ENCODE measurements at regions not wholly inside any gene's neighbourhood (a gene's known extent, or its start where the extent isn't known, plus 50 kb on each side); places are given as distances from the start of the nearest gene placed in this dataset.

DNA sequence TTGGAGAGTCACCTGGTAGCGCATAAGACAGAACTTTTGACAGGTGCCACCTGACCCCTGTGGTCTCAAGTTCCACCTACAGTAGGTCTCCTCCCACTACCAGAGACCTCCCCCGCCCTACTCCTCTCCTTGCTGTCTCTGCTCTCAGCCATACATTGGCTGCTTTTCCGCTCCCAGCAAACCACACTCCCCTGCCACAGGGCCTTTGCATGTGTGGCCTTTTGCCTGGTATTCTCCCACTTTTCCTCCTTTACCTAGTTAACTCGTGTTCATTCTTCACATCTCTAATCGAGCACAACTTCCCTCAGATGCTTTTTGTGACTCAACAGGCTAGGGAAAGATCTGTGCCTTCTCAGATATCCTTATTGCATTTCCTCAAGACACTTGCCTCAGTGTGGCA, 218.3 kb upstream of the EEF2KMT start:
- Histone ChIP-seq H3K36me3 (ENCODE audit: insufficient read depth, low read length) (no peaks in the 10 kb centered on the region), H3K27ac (ENCODE audit: low read depth, low read length, poor library complexity, severe bottlenecking) (no peak overlapping the region), H3K4me3 (ENCODE audit: low read depth, low read length, poor library complexity, severe bottlenecking) (no peak overlapping the region), H3K79me2 (ENCODE audit: insufficient read depth, low read depth, low read length) (no peaks in the 10 kb centered on the region), H4K20me1 (ENCODE audit: insufficient read depth, low read length) (no peaks in the 10 kb centered on the region), H3K9me3 (ENCODE audit: low read length) (no peaks in the 10 kb centered on the region), H3K4me2 (ENCODE audit: low read length) (no peak overlapping the region), H2AFZ (ENCODE audit: low read length) (no peak overlapping the region), H3K4me1 (ENCODE audit: insufficient read depth, low read length, poor library complexity, severe bottlenecking) (no peaks in the 10 kb centered on the region), H3K9me2 (ENCODE audit: insufficient read depth, low read length) (no peaks in the 10 kb centered on the region)
- no peak for DNase-seq (ENCODE audit: low spot score)
- BruUV-seq (replicated peaks), result no TSS peak
- ChIA-PET CTCF (ENCODE audit: unreplicated experiment) (no interaction called here), POLR2A (no interaction called here)
- TF ChIP-seq CTCF (conservative IDR thresholded peaks at IDR 0.05; ENCODE audit: low read length) (no peak), EZH2phosphoT487 (IDR thresholded peaks at IDR 0.05; ENCODE audit: borderline replicate concordance, low read depth, low read length) (no peak)
- intact Hi-C loops (cut with micrococcal nuclease; ENCODE audit: unreplicated experiment), result no loop called here

DNA sequence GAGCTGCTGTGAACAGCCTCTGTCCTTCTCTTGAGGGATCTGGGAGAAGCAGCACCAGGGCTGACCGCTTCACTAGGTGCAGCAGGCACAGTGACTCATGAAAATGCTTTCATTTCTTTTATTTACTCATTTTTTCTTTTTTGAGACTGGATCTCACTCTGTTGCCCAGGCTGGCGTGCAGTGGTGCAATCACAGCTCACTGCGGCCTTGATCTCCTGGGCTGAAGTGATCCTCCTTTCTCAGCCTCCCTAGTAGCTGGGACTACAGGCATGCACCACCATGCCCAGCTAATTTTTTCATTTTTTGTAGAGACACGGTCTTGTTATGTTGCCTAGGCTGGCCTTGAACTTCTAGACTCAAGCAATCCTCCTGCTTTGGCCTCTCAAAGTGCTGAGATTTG, 216.8 kb upstream of the EEF2KMT start:
- no peaks in the 10 kb centered on the region for H3K4me1 ChIP-seq (ENCODE audit: insufficient read depth, low read length, poor library complexity, severe bottlenecking)
- H3K36me3 ChIP-seq (ENCODE audit: insufficient read depth, low read length), result no peaks in the 10 kb centered on the region
- H3K79me2 ChIP-seq (ENCODE audit: insufficient read depth, low read depth, low read length), result no peaks in the 10 kb centered on the region
- H4K20me1 ChIP-seq (ENCODE audit: insufficient read depth, low read length), result no peaks in the 10 kb centered on the region
- no peak for DNase-seq (ENCODE audit: low spot score)
- CTCF ChIA-PET (ENCODE audit: unreplicated experiment), result no interaction called here
- TF ChIP-seq EZH2phosphoT487 (IDR thresholded peaks at IDR 0.05; ENCODE audit: borderline replicate concordance, low read depth, low read length) (no peak), CTCF (conservative IDR thresholded peaks at IDR 0.05; ENCODE audit: low read length) (no peak)
- H2AFZ ChIP-seq (ENCODE audit: low read length), result no peak overlapping the region
- no peaks in the 10 kb centered on the region for H3K9me2 ChIP-seq (ENCODE audit: insufficient read depth, low read length)
- POLR2A ChIA-PET, result interaction anchor here (0.6 kb wide), 1 partner anchor 18 kb away, joined by 3 read pairs; no protein-coding TSS in a partner anchor
- H3K4me2 ChIP-seq (ENCODE audit: low read length), result no peak overlapping the region
- BruUV-seq (replicated peaks), result no TSS peak
- no peak overlapping the region for H3K27ac ChIP-seq (ENCODE audit: low read depth, low read length, poor library complexity, severe bottlenecking)
- no peak overlapping the region for H3K4me3 ChIP-seq (ENCODE audit: low read depth, low read length, poor library complexity, severe bottlenecking)
- H3K9me3 ChIP-seq (ENCODE audit: low read length), result no peaks in the 10 kb centered on the region
- intact Hi-C loops (cut with micrococcal nuclease; ENCODE audit: unreplicated experiment), result no loop called here

- ChIA-PET POLR2A (interaction anchor here (1.5 kb wide), 1 partner anchor 8 kb away, joined by 3 read pairs; no protein-coding TSS in a partner anchor), CTCF (ENCODE audit: unreplicated experiment) (no interaction called here)
- no peak for DNase-seq (ENCODE audit: low spot score)
- Histone ChIP-seq H3K9me3 (ENCODE audit: low read length) (no peaks in the 10 kb centered on the region), H3K4me2 (ENCODE audit: low read length) (no peak overlapping the region), H3K4me1 (ENCODE audit: insufficient read depth, low read length, poor library complexity, severe bottlenecking) (no peaks in the 10 kb centered on the region), H3K36me3 (ENCODE audit: insufficient read depth, low read length) (no peaks in the 10 kb centered on the region), H3K27ac (ENCODE audit: low read depth, low read length, poor library complexity, severe bottlenecking) (no peak overlapping the region), H4K20me1 (ENCODE audit: insufficient read depth, low read length) (no peaks in the 10 kb centered on the region), H3K9me2 (ENCODE audit: insufficient read depth, low read length) (no peaks in the 10 kb centered on the region), H3K79me2 (ENCODE audit: insufficient read depth, low read depth, low read length) (no peaks in the 10 kb centered on the region), H2AFZ (ENCODE audit: low read length) (no peak overlapping the region), H3K4me3 (ENCODE audit: low read depth, low read length, poor library complexity, severe bottlenecking) (no peak overlapping the region)
- intact Hi-C loops (cut with micrococcal nuclease; ENCODE audit: unreplicated experiment), result no loop called here
- TF ChIP-seq EZH2phosphoT487 (IDR thresholded peaks at IDR 0.05; ENCODE audit: borderline replicate concordance, low read depth, low read length), result no peak
- no peak for TF ChIP-seq CTCF (conservative IDR thresholded peaks at IDR 0.05; ENCODE audit: low read length)
- no TSS peak for BruUV-seq (replicated peaks)
Observed at GRCh38 chr16:5309946-5310611, 212.5 kb upstream of the EEF2KMT start.
